Non-pigmented ciliary epithelial cell (primary cell): ENCODE measurements at regions not wholly inside any gene's neighbourhood (a gene's known extent, or its start where the extent isn't known, plus 50 kb on each side); places are given as distances from the start of the nearest gene placed in this dataset.

Experiments
- DNase-seq: peaks from one replicate; pipeline ENCODE4 v3.0.0-alpha.2; 2010; ENCODE audit warnings: low read depth

- no peak for DNase-seq
These were observed 263.1 kb downstream of the ZNF536 start for GRCh38 chr19:30634996-30635975.

- no peak for DNase-seq
These were observed 262.1 kb downstream of the ZNF536 start for GRCh38 chr19:30634131-30634830.

GRCh38 chr19:30631033-30631370 lies 258.8 kb downstream of the ZNF536 start:
- no peak for DNase-seq

- no peak for DNase-seq
These were observed 258.3 kb downstream of the ZNF536 start for GRCh38 chr19:30630289-30631032.

GRCh38 chr19:30629086-30629485 lies 256.9 kb downstream of the ZNF536 start:
- DNase-seq, result no peak

GRCh38 chr19:30626626-30626966 lies 254.4 kb downstream of the ZNF536 start:
- no peak for DNase-seq

GRCh38 chr19:30625947-30626625 lies 253.9 kb downstream of the ZNF536 start:
- DNase-seq, result no peak

GRCh38 chr19:30622276-30622675 lies 250.1 kb downstream of the ZNF536 start:
- no peak for DNase-seq

GRCh38 chr19:30621326-30621920 lies 249.2 kb downstream of the ZNF536 start:
- no peak for DNase-seq

GRCh38 chr19:30620354-30620753 lies 248.2 kb downstream of the ZNF536 start:
- DNase-seq, result no peak

- no peak for DNase-seq
These were observed 237.6 kb downstream of the ZNF536 start for GRCh38 chr19:30609656-30610270.

GRCh38 chr19:30608471-30608870 lies 236.3 kb downstream of the ZNF536 start:
- DNase-seq, result no peak
